WTC11 (cell line): ENCODE measurements at regions not wholly inside any gene's neighbourhood (a gene's known extent, or its start where the extent isn't known, plus 50 kb on each side); places are given as distances from the start of the nearest gene placed in this dataset.

Experiments
- ATAC-seq: fragments of 200-7000 bp; cut with Tn5 transposase; 2 replicates; pipeline ENCODE4 v1.10.0; 2021; ENCODE audit warnings: mild to moderate bottlenecking, moderate library complexity
- CTCF ChIA-PET: fragments of 300-600 bp; sonication (Branson Sonifier 250); formaldehyde crosslinking; loops from one replicate; lab custom pipeline; 2021; ENCODE audit warnings: antibody characterized with exemption; lab: Charles Lee
- POLR2A ChIA-PET: fragments of 350-600 bp; sonication (Branson Sonifier 250); formaldehyde crosslinking; loops from one replicate; lab custom pipeline; 2021; ENCODE audit warnings: antibody characterized with exemption; lab: Charles Lee
- DNase-seq: peaks from one replicate; pipeline ENCODE4 v3.0.0; 2021; ENCODE audit warnings: low spot score
- H3K27ac Mint-ChIP-seq: 2 replicates; pipeline ENCODE4 v1.8.0; 2021; ENCODE audit warnings: mixed read lengths
- H3K27me3 Mint-ChIP-seq: 2 replicates; pipeline ENCODE4 v1.8.0; 2021; ENCODE audit warnings: low read depth, mild to moderate bottlenecking, moderate library complexity, mixed read lengths
- H3K36me3 Mint-ChIP-seq: 2 replicates; pipeline ENCODE4 v1.8.0; 2021; ENCODE audit warnings: mixed read lengths
- H3K4me1 Mint-ChIP-seq: 2 replicates; pipeline ENCODE4 v1.8.0; 2022; ENCODE audit warnings: mixed read lengths
- H3K4me3 Mint-ChIP-seq: 2 replicates; pipeline ENCODE4 v1.8.0; 2021; ENCODE audit warnings: mild to moderate bottlenecking, moderate library complexity, mixed read lengths
- H3K9me3 Mint-ChIP-seq: 2 replicates; pipeline ENCODE4 v1.8.0; 2021; ENCODE audit warnings: mixed read lengths
- CBFB ChIP-seq: sonication (generic); formaldehyde crosslinking; IDR thresholded peaks from 2 replicates; pipeline ENCODE4 v1.8.1; 2022; ENCODE audit warnings: mild to moderate bottlenecking, low read depth, missing genetic modification reagents
- ELF4 ChIP-seq: sonication (generic); formaldehyde crosslinking; IDR thresholded peaks from 2 replicates; pipeline ENCODE4 v1.8.1; 2022; ENCODE audit warnings: low read depth, mild to moderate bottlenecking, moderate library complexity, missing genetic modification reagents
- ESRRA ChIP-seq: sonication (generic); formaldehyde crosslinking; IDR thresholded peaks from 2 replicates; pipeline ENCODE4 v1.8.1; 2022; ENCODE audit warnings: mild to moderate bottlenecking, missing genetic modification reagents, borderline replicate concordance
- ETV6 ChIP-seq: sonication (generic); formaldehyde crosslinking; IDR thresholded peaks from 2 replicates; pipeline ENCODE4 v1.8.1; 2022; ENCODE audit warnings: mild to moderate bottlenecking, missing genetic modification reagents
- FOXK1 ChIP-seq: sonication (generic); formaldehyde crosslinking; IDR thresholded peaks from 2 replicates; pipeline ENCODE4 v1.8.0; 2022; ENCODE audit warnings: mild to moderate bottlenecking, moderate library complexity, missing genetic modification reagents
- FOXP1 ChIP-seq: sonication (generic); formaldehyde crosslinking; IDR thresholded peaks from 2 replicates; pipeline ENCODE4 v1.8.0; 2022; ENCODE audit warnings: missing genetic modification reagents, mild to moderate bottlenecking, moderate library complexity, borderline replicate concordance
- JAZF1 ChIP-seq: fragments of 250-450 bp; sonication (Bioruptor Pico); IDR thresholded peaks from 2 replicates; pipeline ENCODE4 v1.9.0; 2021; ENCODE audit warnings: moderate library complexity, mild to moderate bottlenecking, inconsistent platforms
- MAX ChIP-seq: sonication (generic); formaldehyde crosslinking; IDR thresholded peaks from 2 replicates; pipeline ENCODE4 v1.8.0; 2022; ENCODE audit warnings: mild to moderate bottlenecking, missing genetic modification reagents
- NFATC4 ChIP-seq: fragments of 250-450 bp; sonication (Bioruptor Pico); IDR thresholded peaks from 2 replicates; pipeline ENCODE4 v1.9.0; 2021; ENCODE audit warnings: mild to moderate bottlenecking
- RORB ChIP-seq: fragments of 250-450 bp; sonication (Bioruptor Pico); IDR thresholded peaks from 2 replicates; pipeline ENCODE4 v1.9.0; 2021; ENCODE audit warnings: mild to moderate bottlenecking
- SMAD3 ChIP-seq: sonication (generic); formaldehyde crosslinking; IDR thresholded peaks from 2 replicates; pipeline ENCODE4 v1.8.0; 2022; ENCODE audit warnings: missing genetic modification reagents, mild to moderate bottlenecking, borderline replicate concordance
- SMAD4 ChIP-seq: sonication (generic); formaldehyde crosslinking; IDR thresholded peaks from 2 replicates; pipeline ENCODE4 v1.8.0; 2022; ENCODE audit warnings: mild to moderate bottlenecking, missing genetic modification reagents
- SOX15 ChIP-seq: fragments of 250-450 bp; sonication (Bioruptor Pico); IDR thresholded peaks from 2 replicates; pipeline ENCODE4 v1.9.0; 2021; ENCODE audit warnings: mild to moderate bottlenecking
- TCF7 ChIP-seq: sonication (generic); formaldehyde crosslinking; IDR thresholded peaks from 2 replicates; pipeline ENCODE4 v1.8.0; 2022; ENCODE audit warnings: mild to moderate bottlenecking, low read depth, missing genetic modification reagents, moderate library complexity
- TEAD4 ChIP-seq: sonication (generic); formaldehyde crosslinking; IDR thresholded peaks from 2 replicates; pipeline ENCODE4 v1.8.0; 2022; ENCODE audit warnings: mild to moderate bottlenecking, missing genetic modification reagents
- ZNF121 ChIP-seq: sonication (generic); formaldehyde crosslinking; IDR thresholded peaks from 2 replicates; pipeline ENCODE4 v1.8.0; 2023; ENCODE audit warnings: missing genetic modification reagents
- ZNF138 ChIP-seq: sonication (generic); formaldehyde crosslinking; conservative IDR thresholded peaks from 2 replicates; pipeline ENCODE4 v1.8.1; 2022; ENCODE audit warnings: mild to moderate bottlenecking, moderate library complexity, missing genetic modification reagents
- ZNF219 ChIP-seq: sonication (generic); formaldehyde crosslinking; IDR thresholded peaks from 2 replicates; pipeline ENCODE4 v1.8.0; 2023; ENCODE audit warnings: missing genetic modification reagents, mild to moderate bottlenecking, borderline replicate concordance
- ZNF232 ChIP-seq: sonication (generic); formaldehyde crosslinking; IDR thresholded peaks from 2 replicates; pipeline ENCODE4 v1.8.0; 2022; ENCODE audit warnings: mild to moderate bottlenecking, missing genetic modification reagents
- ZNF263 ChIP-seq: sonication (generic); formaldehyde crosslinking; IDR thresholded peaks from 2 replicates; pipeline ENCODE4 v1.8.1; 2022; ENCODE audit warnings: low read depth, mild to moderate bottlenecking, moderate library complexity, missing genetic modification reagents
- TF ChIP-seq, protein P1 (sequence below): sonication (generic); formaldehyde crosslinking; IDR thresholded peaks from 2 replicates; pipeline ENCODE4 v1.8.0; 2023; ENCODE audit warnings: missing genetic modification reagents
- TF ChIP-seq, protein P2 (sequence below): sonication (generic); formaldehyde crosslinking; IDR thresholded peaks from 2 replicates; pipeline ENCODE4 v1.8.1; 2023; ENCODE audit warnings: mild to moderate bottlenecking, missing genetic modification reagents
- TF ChIP-seq, protein P3 (sequence below): sonication (generic); formaldehyde crosslinking; IDR thresholded peaks from 2 replicates; pipeline ENCODE4 v1.8.1; 2023; ENCODE audit warnings: mild to moderate bottlenecking, missing genetic modification reagents, moderate library complexity
- TF ChIP-seq, protein P4 (sequence below): sonication (generic); formaldehyde crosslinking; IDR thresholded peaks from 2 replicates; pipeline ENCODE4 v1.8.0; 2022; ENCODE audit warnings: mild to moderate bottlenecking, missing genetic modification reagents
- TF ChIP-seq, protein P5 (sequence below): fragments of 250-450 bp; sonication (Bioruptor Pico); IDR thresholded peaks from 2 replicates; pipeline ENCODE4 v1.9.0; 2021; ENCODE audit warnings: mild to moderate bottlenecking
- TF ChIP-seq, protein P6 (sequence below): sonication (generic); formaldehyde crosslinking; conservative IDR thresholded peaks from 2 replicates; pipeline ENCODE4 v1.8.1; 2023; ENCODE audit warnings: mild to moderate bottlenecking, low read depth, missing genetic modification reagents, moderate library complexity
- TF ChIP-seq, protein P7 (sequence below): fragments of 250-450 bp; sonication (Bioruptor Pico); IDR thresholded peaks from 2 replicates; pipeline ENCODE4 v1.8.0; 2021; ENCODE audit warnings: mild to moderate bottlenecking

GRCh38 chr9:103816146-103816545, 278.0 kb upstream of the SMC2 start:
- DNase-seq = no peak
- TF ChIP-seq ZNF219 = no peak
- TF ChIP-seq, protein P1, sequence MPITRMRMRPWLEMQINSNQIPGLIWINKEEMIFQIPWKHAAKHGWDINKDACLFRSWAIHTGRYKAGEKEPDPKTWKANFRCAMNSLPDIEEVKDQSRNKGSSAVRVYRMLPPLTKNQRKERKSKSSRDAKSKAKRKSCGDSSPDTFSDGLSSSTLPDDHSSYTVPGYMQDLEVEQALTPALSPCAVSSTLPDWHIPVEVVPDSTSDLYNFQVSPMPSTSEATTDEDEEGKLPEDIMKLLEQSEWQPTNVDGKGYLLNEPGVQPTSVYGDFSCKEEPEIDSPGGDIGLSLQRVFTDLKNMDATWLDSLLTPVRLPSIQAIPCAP (CRISPR knock-in tag) = no peak
- ChIA-PET CTCF (no interaction called here), POLR2A (no interaction called here)
- no peaks in the 10 kb centered on the region for H3K36me3 Mint-ChIP-seq
- no peaks in the 10 kb centered on the region for H3K27me3 Mint-ChIP-seq
- H3K27ac Mint-ChIP-seq = no peak overlapping the region
- H3K4me1 Mint-ChIP-seq = no peaks in the 10 kb centered on the region
- ATAC-seq = no peak
- H3K4me3 Mint-ChIP-seq = no peak overlapping the region
- no peaks in the 10 kb centered on the region for H3K9me3 Mint-ChIP-seq

- Mint-ChIP-seq H3K36me3 (0 out of 2 replicates have a peak, but pooled peaks cover 4% of the 10 kb centered on the region), H3K4me1 (no peaks in the 10 kb centered on the region), H3K27ac (no peak overlapping the region), H3K4me3 (no peak overlapping the region), H3K27me3 (no peaks in the 10 kb centered on the region), H3K9me3 (peaks cover 6% of the 10 kb centered on the region; the same call in 1 of the 2 replicates)
- POLR2A ChIA-PET = no interaction called here
- CTCF ChIA-PET = no interaction called here
- no peak for ATAC-seq
- TF ChIP-seq, protein P2, sequence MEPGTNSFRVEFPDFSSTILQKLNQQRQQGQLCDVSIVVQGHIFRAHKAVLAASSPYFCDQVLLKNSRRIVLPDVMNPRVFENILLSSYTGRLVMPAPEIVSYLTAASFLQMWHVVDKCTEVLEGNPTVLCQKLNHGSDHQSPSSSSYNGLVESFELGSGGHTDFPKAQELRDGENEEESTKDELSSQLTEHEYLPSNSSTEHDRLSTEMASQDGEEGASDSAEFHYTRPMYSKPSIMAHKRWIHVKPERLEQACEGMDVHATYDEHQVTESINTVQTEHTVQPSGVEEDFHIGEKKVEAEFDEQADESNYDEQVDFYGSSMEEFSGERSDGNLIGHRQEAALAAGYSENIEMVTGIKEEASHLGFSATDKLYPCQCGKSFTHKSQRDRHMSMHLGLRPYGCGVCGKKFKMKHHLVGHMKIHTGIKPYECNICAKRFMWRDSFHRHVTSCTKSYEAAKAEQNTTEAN (CRISPR knock-in tag) = no peak
- no peak for TF ChIP-seq TCF7 (CRISPR knock-in tag)
- no peak for TF ChIP-seq NFATC4 (CRISPR knock-in tag)
- TF ChIP-seq, protein P3, sequence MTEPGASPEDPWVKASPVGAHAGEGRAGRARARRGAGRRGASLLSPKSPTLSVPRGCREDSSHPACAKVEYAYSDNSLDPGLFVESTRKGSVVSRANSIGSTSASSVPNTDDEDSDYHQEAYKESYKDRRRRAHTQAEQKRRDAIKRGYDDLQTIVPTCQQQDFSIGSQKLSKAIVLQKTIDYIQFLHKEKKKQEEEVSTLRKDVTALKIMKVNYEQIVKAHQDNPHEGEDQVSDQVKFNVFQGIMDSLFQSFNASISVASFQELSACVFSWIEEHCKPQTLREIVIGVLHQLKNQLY = no peak
- no peak for TF ChIP-seq FOXK1 (CRISPR knock-in tag)
- no peak for TF ChIP-seq ZNF232 (CRISPR knock-in tag)
- TF ChIP-seq, protein P4, sequence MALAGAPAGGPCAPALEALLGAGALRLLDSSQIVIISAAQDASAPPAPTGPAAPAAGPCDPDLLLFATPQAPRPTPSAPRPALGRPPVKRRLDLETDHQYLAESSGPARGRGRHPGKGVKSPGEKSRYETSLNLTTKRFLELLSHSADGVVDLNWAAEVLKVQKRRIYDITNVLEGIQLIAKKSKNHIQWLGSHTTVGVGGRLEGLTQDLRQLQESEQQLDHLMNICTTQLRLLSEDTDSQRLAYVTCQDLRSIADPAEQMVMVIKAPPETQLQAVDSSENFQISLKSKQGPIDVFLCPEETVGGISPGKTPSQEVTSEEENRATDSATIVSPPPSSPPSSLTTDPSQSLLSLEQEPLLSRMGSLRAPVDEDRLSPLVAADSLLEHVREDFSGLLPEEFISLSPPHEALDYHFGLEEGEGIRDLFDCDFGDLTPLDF (CRISPR knock-in tag) = no peak
- TF ChIP-seq TEAD4 = no peak
- TF ChIP-seq, protein P5, sequence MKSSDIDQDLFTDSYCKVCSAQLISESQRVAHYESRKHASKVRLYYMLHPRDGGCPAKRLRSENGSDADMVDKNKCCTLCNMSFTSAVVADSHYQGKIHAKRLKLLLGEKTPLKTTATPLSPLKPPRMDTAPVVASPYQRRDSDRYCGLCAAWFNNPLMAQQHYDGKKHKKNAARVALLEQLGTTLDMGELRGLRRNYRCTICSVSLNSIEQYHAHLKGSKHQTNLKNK = no peak
- TF ChIP-seq ETV6 (CRISPR knock-in tag) = no peak
- no peak for TF ChIP-seq CBFB (CRISPR knock-in tag)
- no peak for TF ChIP-seq SMAD3 (CRISPR knock-in tag)
- TF ChIP-seq JAZF1 (CRISPR knock-in tag) = no peak
- TF ChIP-seq FOXP1 (CRISPR knock-in tag) = no peak
- no peak for TF ChIP-seq SOX15 (CRISPR knock-in tag)
- DNase-seq = no peak
Observed at GRCh38 chr9:103819936-103820335, 274.2 kb upstream of the SMC2 start.

DNA sequence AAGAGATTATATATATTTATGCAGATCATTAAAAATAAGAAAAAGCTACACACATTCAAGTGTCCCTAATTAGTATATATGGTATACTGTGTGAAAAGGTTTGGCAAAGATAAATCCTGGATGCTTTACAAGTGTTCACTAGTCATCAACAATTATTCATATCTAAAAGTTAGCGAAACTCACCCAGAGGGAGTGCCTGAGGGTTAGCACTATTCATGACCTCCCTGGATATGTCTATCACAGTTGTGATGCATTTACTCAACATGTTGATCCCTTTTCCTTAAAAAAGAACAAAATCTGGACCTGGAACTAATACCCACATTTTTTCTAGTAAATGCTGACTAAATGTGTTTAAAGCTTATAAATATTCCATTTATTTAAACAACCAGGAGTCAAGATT, 273.0 kb upstream of the SMC2 start:
- H3K27ac Mint-ChIP-seq = no peak overlapping the region
- POLR2A ChIA-PET = no interaction called here
- no peak overlapping the region for H3K4me3 Mint-ChIP-seq
- no peaks in the 10 kb centered on the region for H3K4me1 Mint-ChIP-seq
- DNase-seq (no peak), ATAC-seq (no peak)
- H3K9me3 Mint-ChIP-seq = peaks cover 6% of the 10 kb centered on the region; the same call in 1 of the 2 replicates
- 0 out of 2 replicates have a peak, but pooled peaks cover 4% of the 10 kb centered on the region for H3K36me3 Mint-ChIP-seq
- no peaks in the 10 kb centered on the region for H3K27me3 Mint-ChIP-seq
- CTCF ChIA-PET = no interaction called here
- TF ChIP-seq SMAD4 (CRISPR knock-in tag) = no peak
- TF ChIP-seq, protein P6, sequence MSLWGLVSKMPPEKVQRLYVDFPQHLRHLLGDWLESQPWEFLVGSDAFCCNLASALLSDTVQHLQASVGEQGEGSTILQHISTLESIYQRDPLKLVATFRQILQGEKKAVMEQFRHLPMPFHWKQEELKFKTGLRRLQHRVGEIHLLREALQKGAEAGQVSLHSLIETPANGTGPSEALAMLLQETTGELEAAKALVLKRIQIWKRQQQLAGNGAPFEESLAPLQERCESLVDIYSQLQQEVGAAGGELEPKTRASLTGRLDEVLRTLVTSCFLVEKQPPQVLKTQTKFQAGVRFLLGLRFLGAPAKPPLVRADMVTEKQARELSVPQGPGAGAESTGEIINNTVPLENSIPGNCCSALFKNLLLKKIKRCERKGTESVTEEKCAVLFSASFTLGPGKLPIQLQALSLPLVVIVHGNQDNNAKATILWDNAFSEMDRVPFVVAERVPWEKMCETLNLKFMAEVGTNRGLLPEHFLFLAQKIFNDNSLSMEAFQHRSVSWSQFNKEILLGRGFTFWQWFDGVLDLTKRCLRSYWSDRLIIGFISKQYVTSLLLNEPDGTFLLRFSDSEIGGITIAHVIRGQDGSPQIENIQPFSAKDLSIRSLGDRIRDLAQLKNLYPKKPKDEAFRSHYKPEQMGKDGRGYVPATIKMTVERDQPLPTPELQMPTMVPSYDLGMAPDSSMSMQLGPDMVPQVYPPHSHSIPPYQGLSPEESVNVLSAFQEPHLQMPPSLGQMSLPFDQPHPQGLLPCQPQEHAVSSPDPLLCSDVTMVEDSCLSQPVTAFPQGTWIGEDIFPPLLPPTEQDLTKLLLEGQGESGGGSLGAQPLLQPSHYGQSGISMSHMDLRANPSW (CRISPR knock-in tag) = no peak
- TF ChIP-seq ZNF121 (CRISPR knock-in tag) = no peak
- TF ChIP-seq, protein P7, sequence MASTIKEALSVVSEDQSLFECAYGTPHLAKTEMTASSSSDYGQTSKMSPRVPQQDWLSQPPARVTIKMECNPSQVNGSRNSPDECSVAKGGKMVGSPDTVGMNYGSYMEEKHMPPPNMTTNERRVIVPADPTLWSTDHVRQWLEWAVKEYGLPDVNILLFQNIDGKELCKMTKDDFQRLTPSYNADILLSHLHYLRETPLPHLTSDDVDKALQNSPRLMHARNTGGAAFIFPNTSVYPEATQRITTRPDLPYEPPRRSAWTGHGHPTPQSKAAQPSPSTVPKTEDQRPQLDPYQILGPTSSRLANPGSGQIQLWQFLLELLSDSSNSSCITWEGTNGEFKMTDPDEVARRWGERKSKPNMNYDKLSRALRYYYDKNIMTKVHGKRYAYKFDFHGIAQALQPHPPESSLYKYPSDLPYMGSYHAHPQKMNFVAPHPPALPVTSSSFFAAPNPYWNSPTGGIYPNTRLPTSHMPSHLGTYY (CRISPR knock-in tag) = no peak
- TF ChIP-seq ZNF263 (CRISPR knock-in tag) = no peak
- no peak for TF ChIP-seq ELF4
- no peak for TF ChIP-seq ZNF138 (CRISPR knock-in tag)
- no peak for TF ChIP-seq ETV6 (CRISPR knock-in tag)
- TF ChIP-seq RORB = no peak
- TF ChIP-seq ZNF219 = no peak
- no peak for TF ChIP-seq ESRRA
- no peak for TF ChIP-seq MAX (CRISPR knock-in tag)
